ENCODE measurements at regions not wholly inside any gene's neighbourhood (a gene's known extent, or its start where the extent isn't known, plus 50 kb on each side); places are given as distances from the start of the nearest gene placed in this dataset.

GRCh38 chr6:3926150-3926482 lies 76.9 kb downstream of the FAM50B start:
- TF ChIP-seq HDGF (IDR thresholded peaks at IDR 0.05; ENCODE audit: borderline replicate concordance) (no peak), LEF1 (IDR thresholded peaks at IDR 0.05; ENCODE audit: borderline replicate concordance) (no peak), ELF4 (IDR thresholded peaks at IDR 0.05) (no peak), ARNT (IDR thresholded peaks at IDR 0.05) (no peak), PKNOX1 (IDR thresholded peaks at IDR 0.05) (no peak), SP1 (IDR thresholded peaks at IDR 0.05) (no peak), NFRKB (IDR thresholded peaks at IDR 0.05) (no peak), CTBP1 (IDR thresholded peaks at IDR 0.05; ENCODE audit: borderline replicate concordance) (no peak), FOXK2 (IDR thresholded peaks at IDR 0.05) (no peak), FOXA1 (IDR thresholded peaks at IDR 0.05) (no peak), FOXM1 (IDR thresholded peaks at IDR 0.05; ENCODE audit: borderline replicate concordance) (no peak), L3MBTL2 (conservative IDR thresholded peaks at IDR 0.05) (no peak), BHLHE40 (IDR thresholded peaks at IDR 0.05; ENCODE audit: borderline replicate concordance) (no peak), ZNF384 (IDR thresholded peaks at IDR 0.05) (no peak), SUZ12 (IDR thresholded peaks at IDR 0.05) (no peak), TARDBP (IDR thresholded peaks at IDR 0.05) (no peak)
- POLR2A ChIA-PET = no interaction called here
- CTCF ChIA-PET = no interaction called here
- no peak for DNase-seq (ENCODE audit: extremely low spot score)

- CTCF ChIA-PET = interaction anchor here (0.5 to 1.0 kb wide), 2 partner anchors 79 to 403 kb away, joined by 3 to 4 read pairs; partner anchors contain the start of gene FAM50B
- TF ChIP-seq NFRKB (IDR thresholded peaks at IDR 0.05) (no peak), FOXM1 (IDR thresholded peaks at IDR 0.05; ENCODE audit: borderline replicate concordance) (no peak), HDGF (IDR thresholded peaks at IDR 0.05; ENCODE audit: borderline replicate concordance) (no peak), FOXA1 (IDR thresholded peaks at IDR 0.05) (no peak), FOXK2 (IDR thresholded peaks at IDR 0.05) (no peak), ELF4 (IDR thresholded peaks at IDR 0.05) (no peak), SP1 (IDR thresholded peaks at IDR 0.05) (no peak), ARNT (IDR thresholded peaks at IDR 0.05) (no peak), BHLHE40 (IDR thresholded peaks at IDR 0.05; ENCODE audit: borderline replicate concordance) (no peak), ZNF384 (IDR thresholded peaks at IDR 0.05) (no peak), L3MBTL2 (conservative IDR thresholded peaks at IDR 0.05) (no peak), LEF1 (IDR thresholded peaks at IDR 0.05; ENCODE audit: borderline replicate concordance) (no peak), TARDBP (IDR thresholded peaks at IDR 0.05) (no peak), SUZ12 (IDR thresholded peaks at IDR 0.05) (no peak), PKNOX1 (IDR thresholded peaks at IDR 0.05) (no peak), CTBP1 (IDR thresholded peaks at IDR 0.05; ENCODE audit: borderline replicate concordance) (no peak)
- POLR2A ChIA-PET = no interaction called here
- no peak for DNase-seq (ENCODE audit: extremely low spot score)
Measured at GRCh38 chr6:3928111-3928510, 78.9 kb downstream of the FAM50B start.

GRCh38 chr6:3929281-3929798 lies 80.2 kb downstream of the FAM50B start:
- ChIA-PET POLR2A (no interaction called here), CTCF (interaction anchor here (1.0 kb wide), 1 partner anchor 80 kb away, joined by 4 read pairs; the partner anchor contains the start of gene FAM50B)
- TF ChIP-seq ZNF384 (IDR thresholded peaks at IDR 0.05) = no peak
- TF ChIP-seq NFRKB (IDR thresholded peaks at IDR 0.05) = no peak
- no peak for TF ChIP-seq LEF1 (IDR thresholded peaks at IDR 0.05; ENCODE audit: borderline replicate concordance)
- TF ChIP-seq PKNOX1 (IDR thresholded peaks at IDR 0.05) = no peak
- TF ChIP-seq SUZ12 (IDR thresholded peaks at IDR 0.05) = no peak
- no peak for TF ChIP-seq ELF4 (IDR thresholded peaks at IDR 0.05)
- TF ChIP-seq HDGF (IDR thresholded peaks at IDR 0.05; ENCODE audit: borderline replicate concordance) = no peak
- no peak for TF ChIP-seq TARDBP (IDR thresholded peaks at IDR 0.05)
- TF ChIP-seq ARNT (IDR thresholded peaks at IDR 0.05) = no peak
- no peak for TF ChIP-seq FOXA1 (IDR thresholded peaks at IDR 0.05)
- TF ChIP-seq CTBP1 (IDR thresholded peaks at IDR 0.05; ENCODE audit: borderline replicate concordance) = no peak
- TF ChIP-seq FOXM1 (IDR thresholded peaks at IDR 0.05; ENCODE audit: borderline replicate concordance) = no peak
- TF ChIP-seq FOXK2 (IDR thresholded peaks at IDR 0.05) = no peak
- no peak for TF ChIP-seq SP1 (IDR thresholded peaks at IDR 0.05)
- TF ChIP-seq BHLHE40 (IDR thresholded peaks at IDR 0.05; ENCODE audit: borderline replicate concordance) = no peak
- no peak for TF ChIP-seq L3MBTL2 (conservative IDR thresholded peaks at IDR 0.05)
- DNase-seq (ENCODE audit: extremely low spot score) = no peak

GRCh38 chr6:3937438-3937837 lies 88.3 kb downstream of the FAM50B start:
- CTCF ChIA-PET = interaction anchor here (0.9 to 3.1 kb wide), 4 partner anchors 33 to 205 kb away, joined by 3 to 15 read pairs (median 4); partner anchors contain the start of gene FAM50B
- TF ChIP-seq ARNT (IDR thresholded peaks at IDR 0.05) = no peak
- no peak for TF ChIP-seq PKNOX1 (IDR thresholded peaks at IDR 0.05)
- TF ChIP-seq FOXA1 (IDR thresholded peaks at IDR 0.05) = no peak
- TF ChIP-seq HDGF (IDR thresholded peaks at IDR 0.05; ENCODE audit: borderline replicate concordance) = no peak
- no peak for TF ChIP-seq TARDBP (IDR thresholded peaks at IDR 0.05)
- TF ChIP-seq BHLHE40 (IDR thresholded peaks at IDR 0.05; ENCODE audit: borderline replicate concordance) = no peak
- TF ChIP-seq LEF1 (IDR thresholded peaks at IDR 0.05; ENCODE audit: borderline replicate concordance) = no peak
- POLR2A ChIA-PET = no interaction called here
- DNase-seq (ENCODE audit: extremely low spot score) = no peak

GRCh38 chr6:3938715-3939367 lies 89.7 kb downstream of the FAM50B start:
- ChIA-PET POLR2A (interaction anchor here (0.7 kb wide), 1 partner anchor 52 kb away, joined by 3 read pairs; no protein-coding TSS in a partner anchor), CTCF (interaction anchor here (0.5 to 1.3 kb wide), 2 partner anchors 90 to 939 kb away, joined by 4 to 6 read pairs; partner anchors contain the start of gene FAM50B)
- TF ChIP-seq ELF4 (IDR thresholded peaks at IDR 0.05) = no peak
- DNase-seq (ENCODE audit: extremely low spot score) = no peak
